Fibroblast of villous mesenchyme (primary cell): ENCODE measurements at regions not wholly inside any gene's neighbourhood (a gene's known extent, or its start where the extent isn't known, plus 50 kb on each side); places are given as distances from the start of the nearest gene placed in this dataset.

Source experiments
- DNase-seq: peaks from one replicate; pipeline ENCODE4 v3.0.0-alpha.2; 2010; ENCODE audit warnings: low read depth
- H3K4me3 ChIP-seq: 2 replicates; pipeline ENCODE4 v1.5.1; 2011; ENCODE audit warnings: low read depth, mild to moderate bottlenecking, low read length
- CTCF ChIP-seq: IDR thresholded peaks from 2 replicates; pipeline ENCODE4 v1.5.1; 2012; ENCODE audit warnings: low read depth, mild to moderate bottlenecking, low read length; ENCODE audit not compliant: insufficient read depth

GRCh38 chr5:2370626-2371418, 380.7 kb downstream of the IRX2 start:
- H3K4me3 ChIP-seq = no peak overlapping the region
- no peak for DNase-seq
- no peak for TF ChIP-seq CTCF

GRCh38 chr5:2369178-2369577, 382.3 kb downstream of the IRX2 start:
- TF ChIP-seq CTCF = no peak
- no peak overlapping the region for H3K4me3 ChIP-seq
- DNase-seq = no peak

- DNase-seq = no peak
- H3K4me3 ChIP-seq = no peak overlapping the region
- no peak for TF ChIP-seq CTCF
These were observed 384.7 kb downstream of the IRX2 start for GRCh38 chr5:2366816-2367215.

GRCh38 chr5:2357309-2357708, 394.2 kb downstream of the IRX2 start:
- H3K4me3 ChIP-seq = no peak overlapping the region
- TF ChIP-seq CTCF = no peak

GRCh38 chr5:2355859-2356258, 395.6 kb downstream of the IRX2 start:
- H3K4me3 ChIP-seq = no peak overlapping the region
- no peak for TF ChIP-seq CTCF
- no peak for DNase-seq

More at GRCh38 chr5:2357309-2357708, 394.2 kb downstream of the IRX2 start:
- no peak for DNase-seq

GRCh38 chr5:2353871-2354440, 397.5 kb downstream of the IRX2 start:
- TF ChIP-seq CTCF = no peak
- no peak overlapping the region for H3K4me3 ChIP-seq
- no peak for DNase-seq

GRCh38 chr5:2353211-2353610, 398.3 kb downstream of the IRX2 start:
- no peak for DNase-seq

More at GRCh38 chr5:2353211-2353610, 398.3 kb downstream of the IRX2 start:
- TF ChIP-seq CTCF = no peak
- no peak overlapping the region for H3K4me3 ChIP-seq
